ENCODE measurements at regions not wholly inside any gene's neighbourhood (a gene's known extent, or its start where the extent isn't known, plus 50 kb on each side); places are given as distances from the start of the nearest gene placed in this dataset.

GRCh38 chr1:29651246-29651645, 414.9 kb downstream of the PTPRU start:
- Histone ChIP-seq H3K4me3 (ENCODE audit: low read depth in 1 of 2, low read length in 2 of 2) (no peak overlapping the region), H3K36me3 (ENCODE audit: control insufficient read depth in 1 of 2, insufficient read depth in 2 of 2, low read length in 2 of 2) (no peaks in the 10 kb centered on the region), H3K27ac (ENCODE audit: low read length) (no peak overlapping the region), H3K9me3 (ENCODE audit: control insufficient read depth in 1 of 2, low read length in 2 of 2) (no peaks in the 10 kb centered on the region), H3K27me3 (ENCODE audit: low read depth, low read length) (peaks cover 6% of the 10 kb centered on the region), H3K4me1 (ENCODE audit: control insufficient read depth in 1 of 2, insufficient read depth in 2 of 2, low read length in 2 of 2) (no peaks in the 10 kb centered on the region)

DNA sequence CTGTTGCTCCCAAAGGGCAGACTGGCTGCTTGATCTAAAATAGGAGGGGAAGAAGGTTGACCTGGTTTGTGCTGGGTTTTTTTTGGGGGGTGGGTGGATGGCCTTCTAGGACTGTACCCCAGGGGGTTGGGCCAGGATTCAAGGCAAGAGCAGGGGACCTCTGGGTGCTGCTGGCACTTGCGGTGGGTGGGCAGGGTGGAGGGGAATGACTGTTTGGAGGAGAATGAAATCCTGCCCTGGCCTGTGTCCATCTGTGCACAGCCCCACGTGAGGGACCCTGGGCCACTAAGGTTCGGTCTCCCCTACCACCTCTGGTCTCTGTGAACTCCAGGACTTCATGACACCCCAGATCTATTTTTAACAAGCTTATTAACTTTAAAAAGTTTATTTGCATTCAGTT, 414.2 kb downstream of the PTPRU start:
- Histone ChIP-seq H3K4me3 (ENCODE audit: low read depth in 1 of 2, low read length in 2 of 2) (no peak overlapping the region), H3K4me1 (ENCODE audit: control insufficient read depth in 1 of 2, insufficient read depth in 2 of 2, low read length in 2 of 2) (no peaks in the 10 kb centered on the region), H3K36me3 (ENCODE audit: control insufficient read depth in 1 of 2, insufficient read depth in 2 of 2, low read length in 2 of 2) (no peaks in the 10 kb centered on the region), H3K27ac (ENCODE audit: low read length) (no peak overlapping the region), H3K9me3 (ENCODE audit: control insufficient read depth in 1 of 2, low read length in 2 of 2) (no peaks in the 10 kb centered on the region), H3K27me3 (ENCODE audit: low read depth, low read length) (peaks cover 6% of the 10 kb centered on the region)

GRCh38 chr1:29650041-29650400, 413.7 kb downstream of the PTPRU start:
- Histone ChIP-seq H3K4me1 (ENCODE audit: control insufficient read depth in 1 of 2, insufficient read depth in 2 of 2, low read length in 2 of 2) (no peaks in the 10 kb centered on the region), H3K9me3 (ENCODE audit: control insufficient read depth in 1 of 2, low read length in 2 of 2) (no peaks in the 10 kb centered on the region), H3K27ac (ENCODE audit: low read length) (no peak overlapping the region), H3K27me3 (ENCODE audit: low read depth, low read length) (peaks cover 6% of the 10 kb centered on the region), H3K4me3 (ENCODE audit: low read depth in 1 of 2, low read length in 2 of 2) (no peak overlapping the region), H3K36me3 (ENCODE audit: control insufficient read depth in 1 of 2, insufficient read depth in 2 of 2, low read length in 2 of 2) (no peaks in the 10 kb centered on the region)

DNA sequence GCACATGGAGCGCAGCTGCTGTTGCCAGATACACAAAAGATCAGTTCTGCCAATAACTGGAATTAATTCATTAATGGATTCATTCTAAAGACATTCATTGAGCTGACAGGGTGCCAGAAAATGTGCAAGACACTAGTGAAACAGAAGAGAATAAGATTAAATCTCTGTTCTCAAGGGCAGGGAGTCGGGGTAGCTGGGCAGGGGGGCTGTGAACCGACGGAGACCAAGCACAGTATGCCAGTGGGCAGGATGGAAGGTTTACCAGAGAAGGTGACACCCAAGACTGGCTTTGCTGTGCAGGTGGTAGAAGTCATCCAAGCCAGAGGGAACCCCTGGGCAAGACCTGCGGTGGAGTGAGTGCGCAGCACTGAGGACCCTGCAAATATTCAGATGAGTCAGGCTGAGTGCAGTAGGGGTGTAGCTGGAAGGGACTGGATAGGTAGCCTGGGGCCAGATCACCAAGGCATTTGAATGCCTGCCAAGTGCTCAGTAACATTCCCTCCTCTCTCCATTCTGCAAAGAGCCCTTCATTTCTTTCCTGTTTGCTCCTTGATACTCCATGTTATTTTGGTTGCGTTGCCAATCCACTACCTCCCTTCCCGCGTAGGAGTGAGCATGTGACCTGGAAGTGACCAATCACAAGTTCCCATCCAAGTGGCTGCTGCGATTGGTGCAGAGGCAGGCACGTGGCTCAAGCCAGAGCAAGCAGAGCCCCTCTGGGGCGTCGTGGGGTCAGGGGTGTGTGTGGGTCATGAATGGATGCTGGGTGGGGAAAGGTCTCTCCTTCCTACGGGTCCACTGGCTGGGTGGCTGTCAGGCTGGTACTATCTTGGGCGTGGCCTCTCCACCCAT, 413.1 kb downstream of the PTPRU start:
- H3K4me1 ChIP-seq (ENCODE audit: control insufficient read depth in 1 of 2, insufficient read depth in 2 of 2, low read length in 2 of 2) = no peaks in the 10 kb centered on the region
- peaks cover 6% of the 10 kb centered on the region for H3K27me3 ChIP-seq (ENCODE audit: low read depth, low read length)
- H3K4me3 ChIP-seq (ENCODE audit: low read depth in 1 of 2, low read length in 2 of 2) = no peak overlapping the region
- no peaks in the 10 kb centered on the region for H3K36me3 ChIP-seq (ENCODE audit: control insufficient read depth in 1 of 2, insufficient read depth in 2 of 2, low read length in 2 of 2)
- H3K9me3 ChIP-seq (ENCODE audit: control insufficient read depth in 1 of 2, low read length in 2 of 2) = no peaks in the 10 kb centered on the region
- no peak overlapping the region for H3K27ac ChIP-seq (ENCODE audit: low read length)

GRCh38 chr1:29648798-29649188, 412.5 kb downstream of the PTPRU start:
- Histone ChIP-seq H3K27me3 (ENCODE audit: low read depth, low read length) (peaks cover 6% of the 10 kb centered on the region), H3K4me1 (ENCODE audit: control insufficient read depth in 1 of 2, insufficient read depth in 2 of 2, low read length in 2 of 2) (no peaks in the 10 kb centered on the region), H3K4me3 (ENCODE audit: low read depth in 1 of 2, low read length in 2 of 2) (no peak overlapping the region), H3K36me3 (ENCODE audit: control insufficient read depth in 1 of 2, insufficient read depth in 2 of 2, low read length in 2 of 2) (no peaks in the 10 kb centered on the region), H3K9me3 (ENCODE audit: control insufficient read depth in 1 of 2, low read length in 2 of 2) (no peaks in the 10 kb centered on the region), H3K27ac (ENCODE audit: low read length) (no peak overlapping the region)

- H3K27me3 ChIP-seq (ENCODE audit: low read depth, low read length) = peaks cover 6% of the 10 kb centered on the region
- no peak overlapping the region for H3K27ac ChIP-seq (ENCODE audit: low read length)
- H3K4me3 ChIP-seq (ENCODE audit: low read depth in 1 of 2, low read length in 2 of 2) = no peak overlapping the region
- H3K4me1 ChIP-seq (ENCODE audit: control insufficient read depth in 1 of 2, insufficient read depth in 2 of 2, low read length in 2 of 2) = no peaks in the 10 kb centered on the region
- H3K36me3 ChIP-seq (ENCODE audit: control insufficient read depth in 1 of 2, insufficient read depth in 2 of 2, low read length in 2 of 2) = no peaks in the 10 kb centered on the region
- no peaks in the 10 kb centered on the region for H3K9me3 ChIP-seq (ENCODE audit: control insufficient read depth in 1 of 2, low read length in 2 of 2)
Observed at GRCh38 chr1:29648026-29648425, 411.7 kb downstream of the PTPRU start.

- H3K9me3 ChIP-seq (ENCODE audit: control insufficient read depth in 1 of 2, low read length in 2 of 2) = no peaks in the 10 kb centered on the region
- H3K4me1 ChIP-seq (ENCODE audit: control insufficient read depth in 1 of 2, insufficient read depth in 2 of 2, low read length in 2 of 2) = no peaks in the 10 kb centered on the region
- H3K27me3 ChIP-seq (ENCODE audit: low read depth, low read length) = peaks cover 6% of the 10 kb centered on the region
- no peak overlapping the region for H3K4me3 ChIP-seq (ENCODE audit: low read depth in 1 of 2, low read length in 2 of 2)
- H3K36me3 ChIP-seq (ENCODE audit: control insufficient read depth in 1 of 2, insufficient read depth in 2 of 2, low read length in 2 of 2) = no peaks in the 10 kb centered on the region
- H3K27ac ChIP-seq (ENCODE audit: low read length) = no peak overlapping the region
Observed at GRCh38 chr1:29647581-29647980, 411.3 kb downstream of the PTPRU start.

GRCh38 chr1:29646161-29646775, 409.9 kb downstream of the PTPRU start:
- Histone ChIP-seq H3K9me3 (ENCODE audit: control insufficient read depth in 1 of 2, low read length in 2 of 2) (no peaks in the 10 kb centered on the region), H3K36me3 (ENCODE audit: control insufficient read depth in 1 of 2, insufficient read depth in 2 of 2, low read length in 2 of 2) (no peaks in the 10 kb centered on the region), H3K4me1 (ENCODE audit: control insufficient read depth in 1 of 2, insufficient read depth in 2 of 2, low read length in 2 of 2) (no peaks in the 10 kb centered on the region), H3K4me3 (ENCODE audit: low read depth in 1 of 2, low read length in 2 of 2) (no peak overlapping the region), H3K27ac (ENCODE audit: low read length) (no peak overlapping the region), H3K27me3 (ENCODE audit: low read depth, low read length) (peaks cover 6% of the 10 kb centered on the region)

DNA sequence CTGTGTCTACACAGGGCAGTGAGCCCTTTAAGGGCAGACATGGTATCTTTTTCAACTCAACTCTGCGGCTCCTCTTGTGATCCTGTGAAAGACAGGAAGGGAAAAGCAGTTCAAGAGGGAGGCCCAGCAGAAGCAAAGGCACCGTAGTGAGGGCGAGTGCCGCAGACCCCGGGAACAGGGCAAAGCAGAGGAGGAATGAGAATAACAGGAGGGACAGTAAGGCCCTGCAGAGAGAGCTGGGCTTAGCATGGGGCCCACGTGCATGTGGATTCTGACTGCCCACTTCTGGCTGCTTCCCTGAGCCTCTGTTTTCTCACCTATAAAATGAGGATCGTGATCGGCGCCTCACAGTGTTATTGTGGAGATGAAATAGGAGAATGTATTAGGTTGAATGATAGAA, 409.3 kb downstream of the PTPRU start:
- H3K36me3 ChIP-seq (ENCODE audit: control insufficient read depth in 1 of 2, insufficient read depth in 2 of 2, low read length in 2 of 2) = no peaks in the 10 kb centered on the region
- H3K9me3 ChIP-seq (ENCODE audit: control insufficient read depth in 1 of 2, low read length in 2 of 2) = no peaks in the 10 kb centered on the region
- peaks cover 6% of the 10 kb centered on the region for H3K27me3 ChIP-seq (ENCODE audit: low read depth, low read length)
- H3K4me1 ChIP-seq (ENCODE audit: control insufficient read depth in 1 of 2, insufficient read depth in 2 of 2, low read length in 2 of 2) = no peaks in the 10 kb centered on the region
- no peak overlapping the region for H3K27ac ChIP-seq (ENCODE audit: low read length)
- H3K4me3 ChIP-seq (ENCODE audit: low read depth in 1 of 2, low read length in 2 of 2) = no peak overlapping the region

DNA sequence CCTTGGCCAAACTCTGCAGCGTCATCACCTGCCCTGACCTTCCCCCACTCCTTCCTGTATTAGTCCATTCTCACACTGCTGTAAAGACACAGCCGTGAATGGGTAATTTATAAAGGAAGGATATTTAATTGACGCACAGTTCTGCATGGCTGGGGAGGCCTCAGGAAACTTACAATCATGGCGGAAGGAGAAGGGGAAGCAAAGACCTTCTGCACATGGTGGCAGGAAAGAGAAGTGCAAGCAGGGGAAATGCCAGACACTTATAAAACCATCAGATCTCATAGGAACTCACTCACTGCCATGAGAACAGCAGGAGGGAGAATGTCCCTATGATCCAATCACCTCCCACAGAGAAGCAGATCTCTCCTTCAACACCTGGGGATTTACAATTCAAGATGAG, 408.5 kb downstream of the PTPRU start:
- Histone ChIP-seq H3K27ac (ENCODE audit: low read length) (no peak overlapping the region), H3K4me3 (ENCODE audit: low read depth in 1 of 2, low read length in 2 of 2) (no peak overlapping the region), H3K9me3 (ENCODE audit: control insufficient read depth in 1 of 2, low read length in 2 of 2) (no peaks in the 10 kb centered on the region), H3K36me3 (ENCODE audit: control insufficient read depth in 1 of 2, insufficient read depth in 2 of 2, low read length in 2 of 2) (no peaks in the 10 kb centered on the region), H3K27me3 (ENCODE audit: low read depth, low read length) (peaks cover 6% of the 10 kb centered on the region), H3K4me1 (ENCODE audit: control insufficient read depth in 1 of 2, insufficient read depth in 2 of 2, low read length in 2 of 2) (no peaks in the 10 kb centered on the region)

DNA sequence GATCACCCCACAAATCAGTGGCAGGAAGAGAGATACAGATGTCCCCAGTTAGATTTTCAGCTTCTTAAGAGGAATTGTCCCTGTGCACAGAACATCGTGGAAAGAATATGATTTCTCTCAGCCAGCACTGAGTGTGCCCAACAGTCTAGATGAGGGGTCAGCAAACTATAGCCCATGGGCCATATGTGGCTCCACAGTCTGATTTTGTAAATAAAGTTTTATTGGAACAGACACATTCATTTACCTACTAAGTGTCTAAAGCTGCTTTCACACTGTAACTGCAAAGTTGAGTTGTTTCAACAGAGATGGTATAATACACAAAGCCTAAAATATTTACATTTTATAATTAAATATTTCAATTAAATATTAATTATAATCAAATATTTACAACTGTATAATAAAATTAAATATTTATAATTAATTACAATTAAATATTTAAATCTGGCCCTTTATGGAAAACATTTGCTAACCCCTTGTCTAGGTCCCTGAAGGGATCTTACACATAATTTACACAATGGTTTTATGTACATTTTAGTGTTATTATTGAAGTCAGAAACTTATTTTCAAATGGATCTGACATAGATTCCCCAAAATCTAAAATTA, 407.6 kb downstream of the PTPRU start:
- Histone ChIP-seq H3K4me1 (ENCODE audit: control insufficient read depth in 1 of 2, insufficient read depth in 2 of 2, low read length in 2 of 2) (no peaks in the 10 kb centered on the region), H3K27ac (ENCODE audit: low read length) (no peak overlapping the region), H3K4me3 (ENCODE audit: low read depth in 1 of 2, low read length in 2 of 2) (no peak overlapping the region), H3K27me3 (ENCODE audit: low read depth, low read length) (peaks cover 6% of the 10 kb centered on the region), H3K9me3 (ENCODE audit: control insufficient read depth in 1 of 2, low read length in 2 of 2) (no peaks in the 10 kb centered on the region), H3K36me3 (ENCODE audit: control insufficient read depth in 1 of 2, insufficient read depth in 2 of 2, low read length in 2 of 2) (no peaks in the 10 kb centered on the region)
